ENCODE measurements at regions not wholly inside any gene's neighbourhood (a gene's known extent, or its start where the extent isn't known, plus 50 kb on each side); places are given as distances from the start of the nearest gene placed in this dataset.
"Not testable (repeated sequence)": the region's sequence is repeated elsewhere in the genome, so short reads cannot be mapped to it uniquely, and the experiment has no call there.

DNA sequence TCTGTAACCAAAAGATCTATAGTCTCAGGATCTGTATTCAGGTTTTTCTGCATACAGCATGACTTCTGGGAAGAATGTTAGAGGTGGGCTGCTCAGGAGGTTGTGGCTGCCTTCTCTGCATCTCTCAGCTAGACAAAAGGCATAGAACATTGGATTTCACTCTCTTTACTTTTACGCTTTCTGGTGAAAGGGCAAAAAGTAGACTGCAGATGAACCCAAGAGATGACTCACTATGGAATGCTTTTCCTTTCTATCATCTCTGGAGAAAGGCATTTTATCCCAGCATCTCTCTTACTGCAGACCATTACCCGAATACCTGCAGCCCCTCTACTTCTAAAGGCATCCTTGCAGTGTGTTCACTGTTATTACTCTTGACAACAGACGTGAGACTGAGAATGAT is 222.2 kb downstream of the WNT5A start:
- WGBS (ENCODE audit: missing lambda C conversion rate), result 16% methylated on average over 3 of the region's 3 CpGs
- TF ChIP-seq CHD2 (IDR thresholded peaks at IDR 0.05; ENCODE audit: low read length, partially characterized antibody), result no peak
- no peak for TF ChIP-seq KDM5A (IDR thresholded peaks at IDR 0.05)
- no peak for TF ChIP-seq BCL3 (IDR thresholded peaks at IDR 0.05)
- TF ChIP-seq JUNB (IDR thresholded peaks at IDR 0.05), result no peak
- no peak for TF ChIP-seq FOXS1 (CRISPR knock-in tag; IDR thresholded peaks at IDR 0.05)
- no peak for TF ChIP-seq HEYL (CRISPR knock-in tag; IDR thresholded peaks at IDR 0.05)
- TF ChIP-seq RCOR1 (IDR thresholded peaks at IDR 0.05; ENCODE audit: low read depth, low read length), result no peak
- TF ChIP-seq ZSCAN20 (CRISPR knock-in tag; IDR thresholded peaks at IDR 0.05), result no peak
- ChIA-PET CTCF (no interaction called here), POLR2A (no interaction called here)
- H3K4me2 ChIP-seq, result no peak overlapping the region
- FAIRE-seq (no peak), ATAC-seq (no peak), DNase-seq (ENCODE audit: low read depth in 1 of 2, low spot score in 1 of 2) (no peak)
- H3K4me3 ChIP-seq, result no peak overlapping the region
- no peaks in the 10 kb centered on the region for H3K9me3 ChIP-seq
- H3K4me1 ChIP-seq, result no peaks in the 10 kb centered on the region
- H3K27ac ChIP-seq, result no peak overlapping the region

DNA sequence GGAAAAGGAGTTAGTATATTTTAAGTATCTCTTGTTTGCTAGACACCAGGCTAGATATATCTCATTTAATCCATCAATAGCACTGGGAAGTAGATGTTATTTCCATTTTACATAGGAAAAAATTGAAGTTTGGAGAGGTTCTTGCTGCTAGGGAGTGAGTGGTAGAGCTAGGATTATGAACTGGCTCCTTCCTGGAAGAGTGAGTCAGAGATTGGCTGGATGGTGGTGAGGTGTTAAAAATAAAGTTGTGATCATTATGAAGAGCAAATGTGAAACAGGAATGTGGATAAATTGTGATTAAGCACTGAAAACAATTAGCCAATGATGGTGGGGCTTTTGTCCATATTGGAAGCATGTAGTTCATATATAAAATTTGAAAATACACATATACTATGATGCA is 234.2 kb downstream of the WNT5A start:
- CTCF ChIA-PET, result no interaction called here
- H3K9me3 ChIP-seq, result no peaks in the 10 kb centered on the region
- TF ChIP-seq REST (IDR thresholded peaks at IDR 0.05), result no peak
- H3K4me1 ChIP-seq, result no peaks in the 10 kb centered on the region
- FAIRE-seq, result no peak
- no peak overlapping the region for H3K4me2 ChIP-seq
- POLR2A ChIA-PET, result no interaction called here
- no peak for DNase-seq (ENCODE audit: low read depth in 1 of 2, low spot score in 1 of 2)
- H3K27ac ChIP-seq, result no peak overlapping the region
- H3K4me3 ChIP-seq, result no peak overlapping the region
- no peak for ATAC-seq

GRCh38 chr3:55249156-55249555 is 237.9 kb downstream of the WNT5A start:
- CTCF ChIA-PET; H3K27ac ChIP-seq; H3K9me3 ChIP-seq; H3K4me2 ChIP-seq; DNase-seq (ENCODE audit: low read depth in 1 of 2, low spot score in 1 of 2); H3K4me3 ChIP-seq; POLR2A ChIA-PET; FAIRE-seq; ATAC-seq; H3K4me1 ChIP-seq: not testable (repeated sequence)
- WGBS (ENCODE audit: missing lambda C conversion rate), result 51% methylated on average over 6 of the region's 6 CpGs

GRCh38 chr3:55247666-55248065 is 239.4 kb downstream of the WNT5A start:
- ATAC-seq (no peak), DNase-seq (ENCODE audit: low read depth in 1 of 2, low spot score in 1 of 2) (no peak), FAIRE-seq (no peak)
- no peaks in the 10 kb centered on the region for H3K9me3 ChIP-seq
- H3K4me2 ChIP-seq, result no peak overlapping the region
- TF ChIP-seq JUN (IDR thresholded peaks at IDR 0.05) (no peak), ESRRA (IDR thresholded peaks at IDR 0.05; ENCODE audit: borderline replicate concordance, low read length) (no peak), MAZ (IDR thresholded peaks at IDR 0.05; ENCODE audit: borderline replicate concordance, low read depth, low read length) (no peak), CHD4 (IDR thresholded peaks at IDR 0.05; ENCODE audit: borderline replicate concordance) (no peak), POLR2A (IDR thresholded peaks at IDR 0.05; ENCODE audit: low read length) (no peak), KDM1A (IDR thresholded peaks at IDR 0.05; ENCODE audit: low read depth) (no peak), PHF8 (IDR thresholded peaks at IDR 0.05; ENCODE audit: borderline replicate concordance, low read depth) (no peak)
- ChIA-PET POLR2A (no interaction called here), CTCF (no interaction called here)
- 8% methylated on average over 3 of the region's 3 CpGs for WGBS (ENCODE audit: missing lambda C conversion rate)
- no peak overlapping the region for H3K27ac ChIP-seq
- no peak overlapping the region for H3K4me3 ChIP-seq
- H3K4me1 ChIP-seq, result no peaks in the 10 kb centered on the region
